ENCODE measurements at regions not wholly inside any gene's neighbourhood (a gene's known extent, or its start where the extent isn't known, plus 50 kb on each side); places are given as distances from the start of the nearest gene placed in this dataset.
"Not testable (repeated sequence)": the region's sequence is repeated elsewhere in the genome, so short reads cannot be mapped to it uniquely, and the experiment has no call there.

GRCh38 chr7:119951614-119952013, 321.4 kb upstream of the KCND2 start:
- WGBS, 2 experiments = 96 to 97% methylated on average over 24 of the region's 24 CpGs

GRCh38 chr7:119957335-119957734, 315.6 kb upstream of the KCND2 start:
- Histone ChIP-seq H3K4me1 (ENCODE audit: control insufficient read depth, insufficient read depth, low read length) (no peaks in the 10 kb centered on the region), H3K4me3 (ENCODE audit: insufficient read depth, low read depth, low read length) (no peak overlapping the region), H3K9me3 (ENCODE audit: control insufficient read depth, low read length) (no peaks in the 10 kb centered on the region), H3K36me3 (ENCODE audit: control insufficient read depth, insufficient read depth, low read length) (no peaks in the 10 kb centered on the region), H3K27me3 (ENCODE audit: control insufficient read depth, insufficient read depth, low read length, poor library complexity, severe bottlenecking) (no peaks in the 10 kb centered on the region), H3K27ac (ENCODE audit: insufficient read depth, low read depth, low read length, poor library complexity, severe bottlenecking) (no peak overlapping the region)

More at GRCh38 chr7:119951614-119952013, 321.4 kb upstream of the KCND2 start:
- H3K27me3 ChIP-seq (ENCODE audit: control insufficient read depth, insufficient read depth, low read length, poor library complexity, severe bottlenecking); H3K27ac ChIP-seq (ENCODE audit: insufficient read depth, low read depth, low read length, poor library complexity, severe bottlenecking); H3K4me3 ChIP-seq (ENCODE audit: insufficient read depth, low read depth, low read length); H3K36me3 ChIP-seq (ENCODE audit: control insufficient read depth, insufficient read depth, low read length); H3K9me3 ChIP-seq (ENCODE audit: control insufficient read depth, low read length); H3K4me1 ChIP-seq (ENCODE audit: control insufficient read depth, insufficient read depth, low read length): not testable (repeated sequence)

- H3K36me3 ChIP-seq (ENCODE audit: control insufficient read depth, insufficient read depth, low read length) = no peaks in the 10 kb centered on the region
- H3K27ac ChIP-seq (ENCODE audit: insufficient read depth, low read depth, low read length, poor library complexity, severe bottlenecking) = no peak overlapping the region
- H3K9me3 ChIP-seq (ENCODE audit: control insufficient read depth, low read length) = no peaks in the 10 kb centered on the region
- no peak overlapping the region for H3K4me3 ChIP-seq (ENCODE audit: insufficient read depth, low read depth, low read length)
- WGBS, 2 experiments = 91% methylated on average over 1 of the region's 1 CpG; no CpG with 5 or more reads in 1 of the 2 experiments
- H3K27me3 ChIP-seq (ENCODE audit: control insufficient read depth, insufficient read depth, low read length, poor library complexity, severe bottlenecking) = no peaks in the 10 kb centered on the region
- no peaks in the 10 kb centered on the region for H3K4me1 ChIP-seq (ENCODE audit: control insufficient read depth, insufficient read depth, low read length)
Measured at GRCh38 chr7:119959811-119960210, 313.2 kb upstream of the KCND2 start.

GRCh38 chr7:119963654-119964053, 309.3 kb upstream of the KCND2 start:
- Histone ChIP-seq H3K27me3 (ENCODE audit: control insufficient read depth, insufficient read depth, low read length, poor library complexity, severe bottlenecking) (no peaks in the 10 kb centered on the region), H3K4me3 (ENCODE audit: insufficient read depth, low read depth, low read length) (no peak overlapping the region), H3K4me1 (ENCODE audit: control insufficient read depth, insufficient read depth, low read length) (no peaks in the 10 kb centered on the region), H3K9me3 (ENCODE audit: control insufficient read depth, low read length) (no peaks in the 10 kb centered on the region), H3K36me3 (ENCODE audit: control insufficient read depth, insufficient read depth, low read length) (no peaks in the 10 kb centered on the region), H3K27ac (ENCODE audit: insufficient read depth, low read depth, low read length, poor library complexity, severe bottlenecking) (peak overlapping the region; percentile 8)

GRCh38 chr7:119964065-119964464, 308.9 kb upstream of the KCND2 start:
- Histone ChIP-seq H3K4me3 (ENCODE audit: insufficient read depth, low read depth, low read length) (no peak overlapping the region), H3K4me1 (ENCODE audit: control insufficient read depth, insufficient read depth, low read length) (no peaks in the 10 kb centered on the region), H3K36me3 (ENCODE audit: control insufficient read depth, insufficient read depth, low read length) (no peaks in the 10 kb centered on the region), H3K9me3 (ENCODE audit: control insufficient read depth, low read length) (no peaks in the 10 kb centered on the region), H3K27me3 (ENCODE audit: control insufficient read depth, insufficient read depth, low read length, poor library complexity, severe bottlenecking) (no peaks in the 10 kb centered on the region), H3K27ac (ENCODE audit: insufficient read depth, low read depth, low read length, poor library complexity, severe bottlenecking) (no peak overlapping the region)

GRCh38 chr7:119964788-119965542, 308.0 kb upstream of the KCND2 start:
- no peaks in the 10 kb centered on the region for H3K9me3 ChIP-seq (ENCODE audit: control insufficient read depth, low read length)
- no peaks in the 10 kb centered on the region for H3K4me1 ChIP-seq (ENCODE audit: control insufficient read depth, insufficient read depth, low read length)
- no peaks in the 10 kb centered on the region for H3K36me3 ChIP-seq (ENCODE audit: control insufficient read depth, insufficient read depth, low read length)
- H3K27ac ChIP-seq (ENCODE audit: insufficient read depth, low read depth, low read length, poor library complexity, severe bottlenecking) = no peak overlapping the region
- no peaks in the 10 kb centered on the region for H3K27me3 ChIP-seq (ENCODE audit: control insufficient read depth, insufficient read depth, low read length, poor library complexity, severe bottlenecking)
- no peak overlapping the region for H3K4me3 ChIP-seq (ENCODE audit: insufficient read depth, low read depth, low read length)
- WGBS, 2 experiments = 82 to 88% methylated on average over 1 of the region's 1 CpG

GRCh38 chr7:119967221-119967620, 305.8 kb upstream of the KCND2 start:
- Histone ChIP-seq H3K9me3 (ENCODE audit: control insufficient read depth, low read length) (no peaks in the 10 kb centered on the region), H3K27me3 (ENCODE audit: control insufficient read depth, insufficient read depth, low read length, poor library complexity, severe bottlenecking) (no peaks in the 10 kb centered on the region), H3K4me1 (ENCODE audit: control insufficient read depth, insufficient read depth, low read length) (no peaks in the 10 kb centered on the region), H3K36me3 (ENCODE audit: control insufficient read depth, insufficient read depth, low read length) (no peaks in the 10 kb centered on the region), H3K4me3 (ENCODE audit: insufficient read depth, low read depth, low read length) (no peak overlapping the region), H3K27ac (ENCODE audit: insufficient read depth, low read depth, low read length, poor library complexity, severe bottlenecking) (no peak overlapping the region)
- 87 to 92% methylated on average over 2 to 3 of the region's 4 CpGs for WGBS, 2 experiments

- 73 to 90% methylated on average over 2 of the region's 3 CpGs for WGBS, 2 experiments
- not testable (repeated sequence) for H3K27ac ChIP-seq (ENCODE audit: insufficient read depth, low read depth, low read length, poor library complexity, severe bottlenecking); H3K4me1 ChIP-seq (ENCODE audit: control insufficient read depth, insufficient read depth, low read length); H3K9me3 ChIP-seq (ENCODE audit: control insufficient read depth, low read length); H3K4me3 ChIP-seq (ENCODE audit: insufficient read depth, low read depth, low read length); H3K36me3 ChIP-seq (ENCODE audit: control insufficient read depth, insufficient read depth, low read length); H3K27me3 ChIP-seq (ENCODE audit: control insufficient read depth, insufficient read depth, low read length, poor library complexity, severe bottlenecking)
Measured at GRCh38 chr7:119968411-119968810, 304.6 kb upstream of the KCND2 start.

GRCh38 chr7:119969054-119969453, 303.9 kb upstream of the KCND2 start:
- H3K27ac ChIP-seq (ENCODE audit: insufficient read depth, low read depth, low read length, poor library complexity, severe bottlenecking) = no peak overlapping the region
- WGBS, 2 experiments = 67 to 100% methylated on average over 1 of the region's 1 CpG
- no peaks in the 10 kb centered on the region for H3K36me3 ChIP-seq (ENCODE audit: control insufficient read depth, insufficient read depth, low read length)
- H3K27me3 ChIP-seq (ENCODE audit: control insufficient read depth, insufficient read depth, low read length, poor library complexity, severe bottlenecking) = no peaks in the 10 kb centered on the region
- no peaks in the 10 kb centered on the region for H3K4me1 ChIP-seq (ENCODE audit: control insufficient read depth, insufficient read depth, low read length)
- no peaks in the 10 kb centered on the region for H3K9me3 ChIP-seq (ENCODE audit: control insufficient read depth, low read length)
- no peak overlapping the region for H3K4me3 ChIP-seq (ENCODE audit: insufficient read depth, low read depth, low read length)

GRCh38 chr7:119969763-119970162, 303.2 kb upstream of the KCND2 start:
- no CpG with 5 or more reads among the region's 2 CpGs for WGBS, 2 experiments

GRCh38 chr7:119974972-119975371, 298.0 kb upstream of the KCND2 start:
- WGBS, 2 experiments = 86 to 94% methylated on average over 1 of the region's 1 CpG
- H3K27me3 ChIP-seq (ENCODE audit: control insufficient read depth, insufficient read depth, low read length, poor library complexity, severe bottlenecking) = no peaks in the 10 kb centered on the region

More at GRCh38 chr7:119969763-119970162, 303.2 kb upstream of the KCND2 start:
- H3K4me1 ChIP-seq (ENCODE audit: control insufficient read depth, insufficient read depth, low read length) = no peaks in the 10 kb centered on the region
- H3K36me3 ChIP-seq (ENCODE audit: control insufficient read depth, insufficient read depth, low read length) = no peaks in the 10 kb centered on the region
- no peak overlapping the region for H3K27ac ChIP-seq (ENCODE audit: insufficient read depth, low read depth, low read length, poor library complexity, severe bottlenecking)
- H3K27me3 ChIP-seq (ENCODE audit: control insufficient read depth, insufficient read depth, low read length, poor library complexity, severe bottlenecking) = no peaks in the 10 kb centered on the region
- no peaks in the 10 kb centered on the region for H3K9me3 ChIP-seq (ENCODE audit: control insufficient read depth, low read length)
- no peak overlapping the region for H3K4me3 ChIP-seq (ENCODE audit: insufficient read depth, low read depth, low read length)

More at GRCh38 chr7:119974972-119975371, 298.0 kb upstream of the KCND2 start:
- Histone ChIP-seq H3K4me3 (ENCODE audit: insufficient read depth, low read depth, low read length) (no peak overlapping the region), H3K4me1 (ENCODE audit: control insufficient read depth, insufficient read depth, low read length) (no peaks in the 10 kb centered on the region), H3K9me3 (ENCODE audit: control insufficient read depth, low read length) (no peaks in the 10 kb centered on the region), H3K36me3 (ENCODE audit: control insufficient read depth, insufficient read depth, low read length) (no peaks in the 10 kb centered on the region), H3K27ac (ENCODE audit: insufficient read depth, low read depth, low read length, poor library complexity, severe bottlenecking) (no peak overlapping the region)

Data from ectodermal cell (in vitro differentiated cells).